GM12873 (cell line): ENCODE measurements at regions not wholly inside any gene's neighbourhood (a gene's known extent, or its start where the extent isn't known, plus 50 kb on each side); places are given as distances from the start of the nearest gene placed in this dataset.

Source experiments
- CTCF ChIP-seq: IDR thresholded peaks from 2 replicates; pipeline ENCODE4 v1.5.1; 2012; ENCODE audit warnings: low read depth, mild to moderate bottlenecking, moderate library complexity, low read length, control low read depth; ENCODE audit not compliant: insufficient read depth; ENCODE audit errors: missing control alignments

- no peak for TF ChIP-seq CTCF
These were observed 206.7 kb upstream of the JARID2 start for GRCh38 chr6:15039136-15039535.

GRCh38 chr6:15042938-15043337 lies 202.9 kb upstream of the JARID2 start:
- TF ChIP-seq CTCF, result no peak

- no peak for TF ChIP-seq CTCF
These were observed 201.6 kb upstream of the JARID2 start for GRCh38 chr6:15044146-15044882.

- no peak for TF ChIP-seq CTCF
These were observed 200.9 kb upstream of the JARID2 start for GRCh38 chr6:15044948-15045347.

- no peak for TF ChIP-seq CTCF
These were observed 199.1 kb upstream of the JARID2 start for GRCh38 chr6:15046751-15047150.

- no peak for TF ChIP-seq CTCF
These were observed 197.5 kb upstream of the JARID2 start for GRCh38 chr6:15048367-15048766.

- no peak for TF ChIP-seq CTCF
These were observed 187.4 kb upstream of the JARID2 start for GRCh38 chr6:15058200-15059061.
